ENCODE measurements at regions not wholly inside any gene's neighbourhood (a gene's known extent, or its start where the extent isn't known, plus 50 kb on each side); places are given as distances from the start of the nearest gene placed in this dataset.

- DNase-seq = no peak
Observed at GRCh38 chr1:228899421-228899956, 164.2 kb downstream of the RHOU start.

- no peak for DNase-seq
Observed at GRCh38 chr1:228900099-228900885, 165.0 kb downstream of the RHOU start.

GRCh38 chr1:228900886-228901392 lies 165.7 kb downstream of the RHOU start:
- DNase-seq = no peak

- no peak for DNase-seq
Observed at GRCh38 chr1:228901936-228902681, 166.8 kb downstream of the RHOU start.

- peak; percentile 77 for DNase-seq
Observed at GRCh38 chr1:228902781-228903433, 167.6 kb downstream of the RHOU start.

GRCh38 chr1:228903434-228904071 lies 168.3 kb downstream of the RHOU start:
- no peak for DNase-seq

- DNase-seq = no peak
Observed at GRCh38 chr1:228904222-228904621, 168.9 kb downstream of the RHOU start.

- no peak for DNase-seq
Observed at GRCh38 chr1:228905701-228906101, 170.4 kb downstream of the RHOU start.

- no peak for DNase-seq
Observed at GRCh38 chr1:228906223-228906860, 171.1 kb downstream of the RHOU start.

GRCh38 chr1:228911225-228912210 lies 176.2 kb downstream of the RHOU start:
- no peak for DNase-seq

GRCh38 chr1:228913626-228914414 lies 178.5 kb downstream of the RHOU start:
- no peak for DNase-seq

GRCh38 chr1:228914700-228915099 lies 179.4 kb downstream of the RHOU start:
- DNase-seq = no peak

GRCh38 chr1:228917342-228917741 lies 182.1 kb downstream of the RHOU start:
- DNase-seq = no peak

- DNase-seq = no peak
Observed at GRCh38 chr1:228917755-228918154, 182.5 kb downstream of the RHOU start.

GRCh38 chr1:228918335-228918734 lies 183.1 kb downstream of the RHOU start:
- DNase-seq = no peak

- no peak for DNase-seq
Observed at GRCh38 chr1:228919914-228920313, 184.6 kb downstream of the RHOU start.

- DNase-seq = no peak
Observed at GRCh38 chr1:228920831-228921230, 185.6 kb downstream of the RHOU start.

- no peak for DNase-seq
Observed at GRCh38 chr1:228921481-228921880, 186.2 kb downstream of the RHOU start.

GRCh38 chr1:228922722-228923376 lies 187.6 kb downstream of the RHOU start:
- no peak for DNase-seq
